ENCODE measurements at regions not wholly inside any gene's neighbourhood (a gene's known extent, or its start where the extent isn't known, plus 50 kb on each side); places are given as distances from the start of the nearest gene placed in this dataset.

DNA sequence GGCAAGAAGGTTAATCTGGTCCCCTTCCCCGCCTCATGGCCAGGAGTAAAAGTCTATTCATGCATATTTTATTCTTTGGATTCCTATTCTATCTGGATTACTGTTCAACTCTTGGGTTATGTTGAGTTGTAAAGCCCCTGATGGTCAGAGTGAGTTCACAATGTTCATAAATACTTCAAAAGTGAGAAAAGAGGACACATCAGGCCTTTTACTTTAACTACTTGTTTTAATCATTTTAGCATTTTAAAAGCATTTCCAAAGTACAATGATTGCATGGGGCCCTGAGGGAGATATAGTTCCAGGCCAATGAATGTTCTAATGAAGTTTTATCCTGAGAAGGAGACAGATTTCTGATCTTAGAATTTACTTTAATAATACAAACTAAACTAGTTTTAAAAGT, 93.9 kb downstream of the BOD1 start:
- Histone ChIP-seq H3K4me3 (no peak overlapping the region), H3K27ac (no peak overlapping the region), H3K27me3 (no peaks in the 10 kb centered on the region), H3K9me3 (no peaks in the 10 kb centered on the region), H3K36me3 (no peaks in the 10 kb centered on the region), H3K4me1 (no peaks in the 10 kb centered on the region)
- ATAC-seq (ENCODE audit: low FRiP score in 2 of 2) (no peak), DNase-seq (no peak)
- 76 to 86% methylated on average over 1 of the region's 1 CpG for WGBS, 2 donors
- TF ChIP-seq, protein P1, sequence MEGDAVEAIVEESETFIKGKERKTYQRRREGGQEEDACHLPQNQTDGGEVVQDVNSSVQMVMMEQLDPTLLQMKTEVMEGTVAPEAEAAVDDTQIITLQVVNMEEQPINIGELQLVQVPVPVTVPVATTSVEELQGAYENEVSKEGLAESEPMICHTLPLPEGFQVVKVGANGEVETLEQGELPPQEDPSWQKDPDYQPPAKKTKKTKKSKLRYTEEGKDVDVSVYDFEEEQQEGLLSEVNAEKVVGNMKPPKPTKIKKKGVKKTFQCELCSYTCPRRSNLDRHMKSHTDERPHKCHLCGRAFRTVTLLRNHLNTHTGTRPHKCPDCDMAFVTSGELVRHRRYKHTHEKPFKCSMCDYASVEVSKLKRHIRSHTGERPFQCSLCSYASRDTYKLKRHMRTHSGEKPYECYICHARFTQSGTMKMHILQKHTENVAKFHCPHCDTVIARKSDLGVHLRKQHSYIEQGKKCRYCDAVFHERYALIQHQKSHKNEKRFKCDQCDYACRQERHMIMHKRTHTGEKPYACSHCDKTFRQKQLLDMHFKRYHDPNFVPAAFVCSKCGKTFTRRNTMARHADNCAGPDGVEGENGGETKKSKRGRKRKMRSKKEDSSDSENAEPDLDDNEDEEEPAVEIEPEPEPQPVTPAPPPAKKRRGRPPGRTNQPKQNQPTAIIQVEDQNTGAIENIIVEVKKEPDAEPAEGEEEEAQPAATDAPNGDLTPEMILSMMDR (IDR thresholded peaks at IDR 0.05) = no peak
- TF ChIP-seq POLR2A (IDR thresholded peaks at IDR 0.05) (no peak), POLR2AphosphoS5 (IDR thresholded peaks at IDR 0.05) (no peak), EP300 (IDR thresholded peaks at IDR 0.05) (no peak)

DNA sequence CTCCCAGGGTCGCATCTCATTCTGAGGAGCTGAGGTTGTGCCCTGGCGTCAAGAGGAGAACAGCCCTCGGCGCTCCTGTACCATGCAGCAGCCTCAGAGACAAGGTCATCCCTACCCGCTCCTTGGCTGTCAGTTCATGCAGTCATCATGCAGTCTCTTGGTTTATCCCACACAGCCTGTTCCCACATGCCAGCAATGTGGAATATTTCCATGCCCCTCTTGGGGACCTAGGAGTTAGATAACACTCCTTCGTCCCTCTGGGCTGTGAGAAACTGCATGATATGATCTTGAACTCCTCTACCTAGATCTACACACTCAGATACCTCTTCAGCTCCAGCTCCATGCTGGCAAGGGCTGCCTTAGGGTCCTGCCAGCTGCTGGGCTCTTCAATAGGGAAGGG, 97.6 kb downstream of the BOD1 start:
- no peaks in the 10 kb centered on the region for H3K4me1 ChIP-seq
- H3K9me3 ChIP-seq = no peaks in the 10 kb centered on the region
- ATAC-seq (ENCODE audit: low FRiP score in 2 of 2) (no peak), DNase-seq (no peak)
- H3K4me3 ChIP-seq = no peak overlapping the region
- TF ChIP-seq, protein P1 (IDR thresholded peaks at IDR 0.05) = no peak
- TF ChIP-seq EP300 (IDR thresholded peaks at IDR 0.05) (no peak), POLR2AphosphoS5 (IDR thresholded peaks at IDR 0.05) (no peak)
- H3K36me3 ChIP-seq = no peaks in the 10 kb centered on the region
- WGBS, 2 donors = 85 to 93% methylated on average over 6 of the region's 6 CpGs
- no peak overlapping the region for H3K27ac ChIP-seq
- no peaks in the 10 kb centered on the region for H3K27me3 ChIP-seq

DNA sequence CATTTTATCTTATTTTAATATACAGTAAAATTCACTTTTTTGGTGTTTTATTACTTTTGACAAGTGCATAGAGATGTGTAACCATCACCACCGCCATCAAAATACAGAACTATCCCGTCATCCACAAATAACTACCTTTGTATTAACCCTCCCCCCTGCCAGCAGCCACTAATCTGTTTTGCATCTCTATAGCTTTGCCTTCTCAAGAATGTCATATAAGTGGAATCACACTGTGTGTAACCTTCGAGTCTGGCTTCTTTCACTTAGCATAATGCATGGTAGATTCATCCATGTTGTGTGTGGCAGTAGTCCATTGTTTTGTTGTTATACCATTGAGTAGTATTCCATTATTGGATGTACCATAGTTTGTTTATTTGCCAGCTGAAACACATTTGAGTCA, 98.8 kb downstream of the BOD1 start:
- Histone ChIP-seq H3K4me3 (no peak overlapping the region), H3K4me1 (no peaks in the 10 kb centered on the region), H3K27ac (no peak overlapping the region), H3K9me3 (no peaks in the 10 kb centered on the region), H3K36me3 (no peaks in the 10 kb centered on the region), H3K27me3 (no peaks in the 10 kb centered on the region)
- no peak for DNase-seq
- WGBS, 2 donors = 80 to 83% methylated on average over 3 of the region's 3 CpGs
- no peak for ATAC-seq (ENCODE audit: low FRiP score in 2 of 2)
- no peak for TF ChIP-seq POLR2A (IDR thresholded peaks at IDR 0.05)

DNA sequence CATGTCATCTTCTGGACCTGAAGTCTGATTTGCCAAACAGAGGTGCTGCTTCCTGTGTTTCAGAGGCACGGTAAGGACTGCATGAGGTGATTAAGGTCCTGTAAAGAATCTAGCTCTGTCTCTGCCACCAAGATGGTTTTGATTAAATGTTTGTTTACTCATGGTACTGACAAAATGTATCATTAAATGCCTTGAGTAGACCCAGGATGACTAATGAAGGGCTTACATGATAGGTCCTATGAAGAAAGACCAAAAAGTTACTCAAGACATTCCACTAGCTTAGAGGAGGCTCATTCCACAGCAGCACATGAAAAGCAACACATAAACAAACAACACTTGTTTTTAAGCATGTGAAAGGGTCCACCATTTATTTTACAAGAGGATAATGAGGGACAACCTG, 100.9 kb downstream of the BOD1 start:
- ATAC-seq (ENCODE audit: low FRiP score in 2 of 2) (no peak), DNase-seq (no peak)
- Histone ChIP-seq H3K4me1 (no peaks in the 10 kb centered on the region), H3K4me3 (no peak overlapping the region), H3K27me3 (no peaks in the 10 kb centered on the region), H3K9me3 (no peaks in the 10 kb centered on the region), H3K36me3 (no peaks in the 10 kb centered on the region), H3K27ac (no peak overlapping the region)
- WGBS, 2 donors = 31 to 42% methylated on average over 1 of the region's 1 CpG
- TF ChIP-seq, protein P1 (IDR thresholded peaks at IDR 0.05) = no peak
- TF ChIP-seq POLR2A (IDR thresholded peaks at IDR 0.05) = no peak
- no peak for TF ChIP-seq EP300 (IDR thresholded peaks at IDR 0.05)
- TF ChIP-seq POLR2AphosphoS5 (IDR thresholded peaks at IDR 0.05) = no peak

DNA sequence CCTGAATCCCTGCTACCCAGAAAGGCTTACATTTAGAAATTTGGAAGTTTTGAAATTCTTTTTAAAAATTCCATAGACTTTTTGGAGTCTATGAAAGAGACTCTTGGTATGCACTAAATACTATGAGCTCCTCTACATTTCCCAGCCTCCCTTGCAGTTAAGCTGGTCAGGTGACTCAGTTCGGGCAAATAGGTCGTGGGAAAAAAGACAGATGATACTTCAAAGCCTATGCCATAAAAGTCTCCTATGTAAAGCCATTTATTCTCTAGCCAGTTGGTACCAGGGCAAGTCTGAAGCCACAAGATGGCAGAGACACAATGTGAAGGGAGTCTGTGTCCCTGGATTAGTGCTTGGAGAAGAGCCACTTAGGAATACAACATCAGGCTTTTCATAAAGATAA, 101.8 kb downstream of the BOD1 start:
- Histone ChIP-seq H3K4me3 (no peak overlapping the region), H3K27me3 (no peaks in the 10 kb centered on the region), H3K9me3 (no peaks in the 10 kb centered on the region), H3K27ac (no peak overlapping the region), H3K36me3 (no peaks in the 10 kb centered on the region), H3K4me1 (no peaks in the 10 kb centered on the region)
- TF ChIP-seq POLR2A (IDR thresholded peaks at IDR 0.05) = no peak
- TF ChIP-seq EP300 (IDR thresholded peaks at IDR 0.05) = no peak
- no peak for TF ChIP-seq POLR2AphosphoS5 (IDR thresholded peaks at IDR 0.05)
- TF ChIP-seq, protein P1 (IDR thresholded peaks at IDR 0.05) = no peak
- DNase-seq (no peak), ATAC-seq (ENCODE audit: low FRiP score in 2 of 2) (no peak)
- WGBS, 2 donors = 73 to 76% methylated on average over 2 of the region's 2 CpGs
